ENCODE measurements at regions not wholly inside any gene's neighbourhood (a gene's known extent, or its start where the extent isn't known, plus 50 kb on each side); places are given as distances from the start of the nearest gene placed in this dataset.

DNA sequence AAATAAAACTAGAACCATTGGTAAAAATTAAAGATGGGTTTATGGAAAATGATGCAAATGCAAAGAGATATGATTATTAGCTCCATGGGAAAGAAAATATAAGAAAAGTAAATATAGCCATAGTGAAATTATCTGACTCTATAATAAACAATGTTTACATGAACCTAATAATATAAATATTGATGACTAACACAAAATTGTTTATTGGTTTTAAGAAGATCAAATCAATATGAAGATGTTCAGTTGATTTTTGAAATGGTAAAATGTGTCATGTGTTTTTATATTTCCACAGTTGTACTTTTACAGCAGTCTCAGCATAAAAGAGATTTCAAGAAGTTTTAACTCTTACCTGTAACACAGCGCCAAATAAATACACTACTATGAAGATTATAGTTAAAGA lies 114.0 kb downstream of the SLC41A2 start:
- Histone ChIP-seq H3K27ac (replicated peaks in 1 of 4) (no peak overlapping the region), H3K4me3 (no peak overlapping the region), H3K4me1 (no peaks in the 10 kb centered on the region), H3K9me3 (no peaks in the 10 kb centered on the region), H3K36me3 (no peaks in the 10 kb centered on the region), H3K27me3 (no peaks in the 10 kb centered on the region)
- intact Hi-C loops (cut with DNase I) = no loop called here
- 100% methylated on average over 1 of the region's 1 CpG for WGBS
- TF ChIP-seq, protein P1, sequence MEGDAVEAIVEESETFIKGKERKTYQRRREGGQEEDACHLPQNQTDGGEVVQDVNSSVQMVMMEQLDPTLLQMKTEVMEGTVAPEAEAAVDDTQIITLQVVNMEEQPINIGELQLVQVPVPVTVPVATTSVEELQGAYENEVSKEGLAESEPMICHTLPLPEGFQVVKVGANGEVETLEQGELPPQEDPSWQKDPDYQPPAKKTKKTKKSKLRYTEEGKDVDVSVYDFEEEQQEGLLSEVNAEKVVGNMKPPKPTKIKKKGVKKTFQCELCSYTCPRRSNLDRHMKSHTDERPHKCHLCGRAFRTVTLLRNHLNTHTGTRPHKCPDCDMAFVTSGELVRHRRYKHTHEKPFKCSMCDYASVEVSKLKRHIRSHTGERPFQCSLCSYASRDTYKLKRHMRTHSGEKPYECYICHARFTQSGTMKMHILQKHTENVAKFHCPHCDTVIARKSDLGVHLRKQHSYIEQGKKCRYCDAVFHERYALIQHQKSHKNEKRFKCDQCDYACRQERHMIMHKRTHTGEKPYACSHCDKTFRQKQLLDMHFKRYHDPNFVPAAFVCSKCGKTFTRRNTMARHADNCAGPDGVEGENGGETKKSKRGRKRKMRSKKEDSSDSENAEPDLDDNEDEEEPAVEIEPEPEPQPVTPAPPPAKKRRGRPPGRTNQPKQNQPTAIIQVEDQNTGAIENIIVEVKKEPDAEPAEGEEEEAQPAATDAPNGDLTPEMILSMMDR (IDR thresholded peaks at IDR 0.05) = no peak
- no peak for TF ChIP-seq POLR2A (IDR thresholded peaks at IDR 0.05; ENCODE audit: low read depth)
- TF ChIP-seq EP300 (IDR thresholded peaks at IDR 0.05) = no peak
- TF ChIP-seq POLR2AphosphoS5 (IDR thresholded peaks at IDR 0.05) = no peak
- no peak for DNase-seq (ENCODE audit: extremely low spot score)

GRCh38 chr12:104840262-104840661 lies 117.8 kb downstream of the SLC41A2 start:
- no peaks in the 10 kb centered on the region for H3K27me3 ChIP-seq
- TF ChIP-seq EP300 (IDR thresholded peaks at IDR 0.05) = no peak
- TF ChIP-seq POLR2A (IDR thresholded peaks at IDR 0.05; ENCODE audit: low read depth) = no peak
- TF ChIP-seq, protein P1 (IDR thresholded peaks at IDR 0.05) = no peak
- no peak for TF ChIP-seq POLR2AphosphoS5 (IDR thresholded peaks at IDR 0.05)
- 81% methylated on average over 1 of the region's 1 CpG for WGBS
- no peak for DNase-seq (ENCODE audit: extremely low spot score)
- no peak overlapping the region for H3K27ac ChIP-seq (replicated peaks in 1 of 4)
- H3K36me3 ChIP-seq = no peaks in the 10 kb centered on the region
- no peaks in the 10 kb centered on the region for H3K4me1 ChIP-seq
- no peak overlapping the region for H3K4me3 ChIP-seq
- intact Hi-C loops (cut with DNase I) = no loop called here
- H3K9me3 ChIP-seq = no peaks in the 10 kb centered on the region

DNA sequence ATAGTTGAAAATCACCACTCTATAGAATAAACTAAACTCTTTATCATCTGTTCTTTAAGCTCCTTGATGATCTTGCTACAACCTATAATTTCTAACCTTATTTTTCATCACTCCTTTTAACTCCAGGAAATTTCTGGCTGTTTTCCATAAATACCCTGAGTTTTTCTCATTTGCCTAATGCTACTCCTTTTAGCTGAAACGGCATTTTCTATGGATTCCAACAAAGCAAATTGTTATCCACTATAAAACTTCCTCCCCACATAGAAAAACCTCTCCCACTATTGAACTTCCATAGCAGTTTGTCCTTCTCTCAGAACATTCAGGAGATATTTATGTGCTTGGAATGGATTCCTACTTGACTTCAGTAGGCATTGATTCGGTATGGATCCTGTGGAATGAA lies 122.8 kb downstream of the SLC41A2 start:
- no peaks in the 10 kb centered on the region for H3K4me1 ChIP-seq
- no peaks in the 10 kb centered on the region for H3K9me3 ChIP-seq
- H3K36me3 ChIP-seq = no peaks in the 10 kb centered on the region
- no peak overlapping the region for H3K4me3 ChIP-seq
- no peak for DNase-seq (ENCODE audit: extremely low spot score)
- 96% methylated on average over 2 of the region's 2 CpGs for WGBS
- no peak overlapping the region for H3K27ac ChIP-seq (replicated peaks in 1 of 4)
- TF ChIP-seq EP300 (IDR thresholded peaks at IDR 0.05) (no peak), POLR2AphosphoS5 (IDR thresholded peaks at IDR 0.05) (no peak), POLR2A (IDR thresholded peaks at IDR 0.05; ENCODE audit: low read depth) (no peak)
- TF ChIP-seq, protein P1 (IDR thresholded peaks at IDR 0.05) = no peak
- intact Hi-C loops (cut with DNase I) = no loop called here
- H3K27me3 ChIP-seq = no peaks in the 10 kb centered on the region

GRCh38 chr12:104834607-104835006 lies 123.5 kb downstream of the SLC41A2 start:
- no peak overlapping the region for H3K27ac ChIP-seq (replicated peaks in 1 of 4)
- no peaks in the 10 kb centered on the region for H3K36me3 ChIP-seq
- H3K4me3 ChIP-seq = no peak overlapping the region
- no peak for DNase-seq (ENCODE audit: extremely low spot score)
- no peaks in the 10 kb centered on the region for H3K9me3 ChIP-seq
- TF ChIP-seq POLR2AphosphoS5 (IDR thresholded peaks at IDR 0.05) (no peak), POLR2A (IDR thresholded peaks at IDR 0.05; ENCODE audit: low read depth) (no peak), EP300 (IDR thresholded peaks at IDR 0.05) (no peak)
- TF ChIP-seq, protein P1 (IDR thresholded peaks at IDR 0.05) = no peak
- intact Hi-C loops (cut with DNase I) = no loop called here
- no peaks in the 10 kb centered on the region for H3K4me1 ChIP-seq
- H3K27me3 ChIP-seq = no peaks in the 10 kb centered on the region

GRCh38 chr12:104833756-104834155 lies 124.3 kb downstream of the SLC41A2 start:
- WGBS = 89% methylated on average over 1 of the region's 1 CpG
- no peaks in the 10 kb centered on the region for H3K9me3 ChIP-seq
- no peak overlapping the region for H3K4me3 ChIP-seq
- no peak overlapping the region for H3K27ac ChIP-seq (replicated peaks in 1 of 4)
- H3K4me1 ChIP-seq = no peaks in the 10 kb centered on the region
- no peaks in the 10 kb centered on the region for H3K27me3 ChIP-seq
- TF ChIP-seq POLR2A (IDR thresholded peaks at IDR 0.05; ENCODE audit: low read depth) (no peak), POLR2AphosphoS5 (IDR thresholded peaks at IDR 0.05) (no peak), EP300 (IDR thresholded peaks at IDR 0.05) (no peak)
- TF ChIP-seq, protein P1 (IDR thresholded peaks at IDR 0.05) = no peak
- intact Hi-C loops (cut with DNase I) = no loop called here
- no peaks in the 10 kb centered on the region for H3K36me3 ChIP-seq
- no peak for DNase-seq (ENCODE audit: extremely low spot score)
